SK-N-MC (cell line): ENCODE measurements at regions not wholly inside any gene's neighbourhood (a gene's known extent, or its start where the extent isn't known, plus 50 kb on each side); places are given as distances from the start of the nearest gene placed in this dataset.
"Not testable (repeated sequence)": the region's sequence is repeated elsewhere in the genome, so short reads cannot be mapped to it uniquely, and the experiment has no call there.

Source experiments
- EZH2 ChIP-seq: fragments of 200-600 bp; sonication (generic); IDR thresholded peaks from one replicate; pipeline ENCODE4 v1.6.1; 2017; ENCODE audit warnings: antibody characterized with exemption
- FOXP2 ChIP-seq: optimal IDR thresholded peaks from 2 replicates; pipeline ENCODE3; 2011; ENCODE audit warnings: mild to moderate bottlenecking, moderate library complexity; ENCODE audit not compliant: insufficient read depth; ENCODE audit errors: extremely low read length, control extremely low read depth
- POLR2AphosphoS5 ChIP-seq: IDR thresholded peaks from 2 replicates; pipeline ENCODE4 v1.6.1; 2012; ENCODE audit warnings: mild to moderate bottlenecking, low read depth, low read length, borderline replicate concordance

GRCh38 chr7:127451258-127451657 is 58.8 kb upstream of the ZNF800 start:
- not testable (repeated sequence) for TF ChIP-seq POLR2AphosphoS5, EZH2, FOXP2
